Endothelial cell of umbilical vein (primary cell): ENCODE measurements at regions not wholly inside any gene's neighbourhood (a gene's known extent, or its start where the extent isn't known, plus 50 kb on each side); places are given as distances from the start of the nearest gene placed in this dataset.

Experiments used
- EZH2 ChIP-seq: IDR thresholded peaks from 2 replicates; pipeline ENCODE4 v1.6.1; 2012; ENCODE audit warnings: borderline replicate concordance, low read depth, mild to moderate bottlenecking, moderate library complexity, low read length, inconsistent platforms; ENCODE audit not compliant: severe bottlenecking
- FOS ChIP-seq: IDR thresholded peaks from 2 replicates; pipeline ENCODE4 v1.6.1; 2011; ENCODE audit warnings: mild to moderate bottlenecking, low read length, moderate library complexity, borderline replicate concordance; ENCODE audit not compliant: insufficient read depth
- JUN ChIP-seq: IDR thresholded peaks from 2 replicates; pipeline ENCODE4 v1.6.1; 2011; ENCODE audit warnings: borderline replicate concordance, low read depth; ENCODE audit not compliant: insufficient read length, insufficient read depth
- MAX ChIP-seq: IDR thresholded peaks from 2 replicates; pipeline ENCODE4 v1.6.1; 2011; ENCODE audit not compliant: insufficient read depth, insufficient read length
- POLR2A ChIP-seq: IDR thresholded peaks from 2 replicates; pipeline ENCODE4 v1.6.1; 2012; ENCODE audit warnings: low read depth, mild to moderate bottlenecking, control low read depth, low read length
- POLR2AphosphoS5 ChIP-seq: IDR thresholded peaks from 2 replicates; pipeline ENCODE4 v1.6.1; 2012; ENCODE audit warnings: low read depth, mild to moderate bottlenecking, control low read depth, low read length, moderate library complexity; ENCODE audit not compliant: insufficient read depth
- TF ChIP-seq, protein P1 (sequence below), 2 donors: IDR thresholded peaks; 1 replicate in 1 of 2; 2 replicates in 1 of 2; pipeline ENCODE4 v1.5.1; 2011; ENCODE audit warnings: low read length in 2 of 2, mild to moderate bottlenecking in 2 of 2, moderate library complexity in 2 of 2, control low read depth in 1 of 2, inconsistent platforms in 1 of 2, low read depth in 1 of 2; ENCODE audit not compliant: insufficient read depth in 1 of 2; ENCODE audit errors: extremely low read depth in 1 of 2

- TF ChIP-seq, protein P1, sequence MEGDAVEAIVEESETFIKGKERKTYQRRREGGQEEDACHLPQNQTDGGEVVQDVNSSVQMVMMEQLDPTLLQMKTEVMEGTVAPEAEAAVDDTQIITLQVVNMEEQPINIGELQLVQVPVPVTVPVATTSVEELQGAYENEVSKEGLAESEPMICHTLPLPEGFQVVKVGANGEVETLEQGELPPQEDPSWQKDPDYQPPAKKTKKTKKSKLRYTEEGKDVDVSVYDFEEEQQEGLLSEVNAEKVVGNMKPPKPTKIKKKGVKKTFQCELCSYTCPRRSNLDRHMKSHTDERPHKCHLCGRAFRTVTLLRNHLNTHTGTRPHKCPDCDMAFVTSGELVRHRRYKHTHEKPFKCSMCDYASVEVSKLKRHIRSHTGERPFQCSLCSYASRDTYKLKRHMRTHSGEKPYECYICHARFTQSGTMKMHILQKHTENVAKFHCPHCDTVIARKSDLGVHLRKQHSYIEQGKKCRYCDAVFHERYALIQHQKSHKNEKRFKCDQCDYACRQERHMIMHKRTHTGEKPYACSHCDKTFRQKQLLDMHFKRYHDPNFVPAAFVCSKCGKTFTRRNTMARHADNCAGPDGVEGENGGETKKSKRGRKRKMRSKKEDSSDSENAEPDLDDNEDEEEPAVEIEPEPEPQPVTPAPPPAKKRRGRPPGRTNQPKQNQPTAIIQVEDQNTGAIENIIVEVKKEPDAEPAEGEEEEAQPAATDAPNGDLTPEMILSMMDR (IDR thresholded peaks at IDR 0.05; ENCODE audit: extremely low read depth in 1 of 2, insufficient read depth in 1 of 2, low read depth in 1 of 2, low read length in 2 of 2), result no peak
- no peak for TF ChIP-seq POLR2AphosphoS5
- no peak for TF ChIP-seq EZH2
- no peak for TF ChIP-seq POLR2A
- TF ChIP-seq MAX, result no peak
- no peak for TF ChIP-seq FOS
- TF ChIP-seq JUN, result no peak
These were observed 137.5 kb upstream of the RFLNA start for GRCh38 chr12:124157406-124157805.
